Activated T-cell treated with anti-CD3 and anti-CD28 coated beads, Interleukin-2, amount 50 U/mL, for 4 hours (primary cell): ENCODE measurements at regions not wholly inside any gene's neighbourhood (a gene's known extent, or its start where the extent isn't known, plus 50 kb on each side); places are given as distances from the start of the nearest gene placed in this dataset.

ENCODE experiments used
- ATAC-seq, 2 donors: fragments of 200-7000 bp; cut with Tn5 transposase; one replicate each; pipeline ENCODE4 v1.10.0; 2021
- DNase-seq: peaks from one replicate; pipeline ENCODE4 v3.0.0-alpha.2; 2020
- H3K27me3 Mint-ChIP-seq: one replicate; pipeline ENCODE4 v1.8.0; 2021; ENCODE audit warnings: low read depth, mixed read lengths
- H3K36me3 Mint-ChIP-seq: one replicate; pipeline ENCODE4 v1.8.0; 2022; ENCODE audit warnings: mixed read lengths; ENCODE audit not compliant: insufficient read depth
- H3K4me1 Mint-ChIP-seq: one replicate; pipeline ENCODE4 v1.8.0; 2021; ENCODE audit warnings: low read depth, mixed read lengths
- H3K4me3 Mint-ChIP-seq: one replicate; pipeline ENCODE4 v1.8.0; 2021; ENCODE audit warnings: mild to moderate bottlenecking, moderate library complexity, mixed read lengths
- H3K9me3 Mint-ChIP-seq: one replicate; pipeline ENCODE4 v1.8.0; 2021; ENCODE audit warnings: mixed read lengths

DNA sequence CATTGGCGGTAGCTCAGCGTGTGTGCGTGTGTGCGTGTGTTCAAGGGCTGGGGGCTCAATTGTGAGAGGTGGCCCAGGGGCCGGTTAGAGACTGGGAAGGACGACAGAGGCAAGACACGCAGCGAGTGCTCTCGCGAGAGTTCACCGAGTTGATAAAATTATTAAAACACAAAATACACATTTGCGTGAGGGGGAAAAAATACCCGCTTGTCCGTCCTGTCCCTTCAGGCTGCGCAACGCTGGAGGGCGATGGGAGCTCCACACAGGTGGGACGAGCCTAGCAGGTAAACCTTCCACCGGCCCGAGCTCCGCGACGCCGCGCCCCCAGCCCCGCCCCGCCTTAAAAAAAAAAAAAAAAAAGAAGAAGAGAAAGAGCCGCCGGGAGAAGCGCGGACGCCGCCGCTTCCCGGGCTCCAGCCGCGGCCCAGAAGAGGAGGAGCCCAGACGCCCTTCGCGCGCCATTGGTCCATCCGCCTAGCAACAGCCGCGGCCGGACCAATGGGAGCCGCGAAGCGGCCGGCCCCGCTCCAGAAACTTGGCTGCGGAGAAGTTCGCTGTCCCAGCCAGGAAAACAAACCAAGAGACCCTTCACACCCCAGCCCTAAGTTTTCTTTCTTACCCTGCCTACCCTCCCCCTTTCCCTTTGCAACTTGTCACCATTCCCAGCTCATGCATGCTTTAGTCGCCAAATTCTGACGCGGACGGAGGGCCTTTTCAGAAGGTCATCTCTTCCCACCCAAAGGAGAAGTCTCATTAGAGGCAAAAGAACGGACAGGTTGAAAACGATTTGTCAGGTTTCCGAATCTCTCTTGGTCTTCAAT is 169.9 kb upstream of the MAF start:
- Mint-ChIP-seq H3K4me3 (peak overlapping the region; percentile 82), H3K9me3 (no peaks in the 10 kb centered on the region), H3K36me3 (no peaks in the 10 kb centered on the region), H3K4me1 (peaks cover 13% of the 10 kb centered on the region), H3K27me3 (peaks cover 17% of the 10 kb centered on the region)
- ATAC-seq (peak; percentile 98 to 100), DNase-seq (peak; percentile 42)

DNA sequence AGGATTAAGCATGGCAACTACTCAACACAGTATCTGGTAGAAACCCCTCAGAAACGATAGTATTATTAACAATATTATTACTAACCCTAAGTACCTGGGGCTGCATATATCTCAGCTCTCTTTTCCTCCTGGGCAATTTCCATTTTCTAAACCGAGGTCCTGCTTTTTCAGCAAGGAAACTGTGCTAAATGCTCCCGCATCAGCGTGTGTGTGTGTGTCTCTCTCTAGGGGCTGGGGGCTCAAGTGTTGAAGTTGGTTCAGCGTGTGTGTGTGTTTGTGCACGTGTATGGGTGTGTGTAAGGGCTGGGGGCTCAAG is 169.3 kb upstream of the MAF start:
- DNase-seq = no peak
- H3K27me3 Mint-ChIP-seq = peaks cover 16% of the 10 kb centered on the region
- peaks cover 13% of the 10 kb centered on the region for H3K4me1 Mint-ChIP-seq
- no peaks in the 10 kb centered on the region for H3K36me3 Mint-ChIP-seq
- H3K9me3 Mint-ChIP-seq = no peaks in the 10 kb centered on the region
- ATAC-seq = no peak
- H3K4me3 Mint-ChIP-seq = peak overlapping the region; percentile 82

DNA sequence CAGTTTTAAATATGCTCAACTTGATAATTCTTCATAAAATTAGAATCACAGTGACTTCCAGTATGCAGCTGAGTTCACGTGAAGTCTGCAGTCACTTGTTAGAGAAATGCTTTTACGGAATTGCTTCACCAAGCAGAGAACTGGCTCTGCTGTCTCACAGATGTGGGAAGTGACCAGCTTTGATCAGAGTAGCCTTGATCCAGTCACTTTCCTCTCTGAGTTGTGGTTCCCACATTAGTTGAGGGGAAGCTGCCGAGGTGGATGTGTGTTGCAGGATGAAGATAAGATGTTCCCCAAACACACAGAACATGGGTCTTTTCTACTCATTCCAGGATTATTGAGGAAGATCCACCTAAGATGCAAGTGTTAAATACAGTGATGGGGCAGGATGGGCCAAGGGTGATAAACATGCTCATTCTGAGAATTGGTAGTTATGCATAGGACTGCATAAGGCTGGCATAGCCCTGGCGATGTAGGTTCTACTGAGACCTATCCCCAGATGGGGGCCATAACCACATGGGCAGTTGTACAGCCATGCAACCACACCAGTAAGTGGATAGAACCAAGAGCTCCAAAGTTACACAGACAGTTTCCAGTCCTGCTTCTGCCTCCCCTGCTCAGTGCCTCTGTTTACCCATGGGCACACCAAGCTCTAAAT is 168.9 kb upstream of the MAF start:
- Mint-ChIP-seq H3K9me3 (no peaks in the 10 kb centered on the region), H3K4me3 (peak overlapping the region; percentile 32), H3K36me3 (no peaks in the 10 kb centered on the region), H3K4me1 (peaks cover 13% of the 10 kb centered on the region), H3K27me3 (peaks cover 16% of the 10 kb centered on the region)
- DNase-seq (no peak), ATAC-seq (no peak)

DNA sequence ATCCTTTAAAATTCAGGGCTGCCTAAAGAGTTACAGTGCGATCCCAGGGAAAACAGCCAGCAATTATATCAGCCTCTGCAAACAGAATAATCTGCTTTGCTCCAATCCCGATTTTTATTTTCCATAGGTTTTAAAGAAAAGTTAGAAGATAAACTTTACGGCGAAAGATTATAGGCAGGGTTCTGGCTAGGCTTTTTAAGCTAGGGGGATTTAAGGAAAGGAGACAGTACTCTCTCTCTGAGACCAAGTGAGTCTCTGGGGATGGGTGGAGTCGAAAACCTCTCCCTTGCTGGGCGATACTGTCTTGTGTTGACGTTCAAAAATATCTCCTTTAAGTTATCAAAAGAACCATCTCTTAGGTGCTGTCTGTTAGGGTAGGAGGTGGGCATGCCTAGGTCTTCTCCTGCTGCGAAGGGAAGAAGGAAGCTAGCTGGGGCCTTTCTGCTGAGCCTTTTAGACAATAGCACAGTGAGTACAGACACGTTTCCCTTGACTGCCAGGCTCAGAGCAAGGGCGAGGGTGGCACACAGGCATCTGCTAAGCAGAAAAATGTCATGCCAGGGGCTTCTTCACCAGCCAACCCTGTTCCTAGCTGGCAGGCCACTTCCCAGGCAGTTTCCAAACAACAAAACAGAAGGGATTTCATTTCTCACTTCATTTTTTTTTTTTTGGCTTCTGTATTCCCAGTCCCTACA is 167.9 kb upstream of the MAF start:
- H3K27me3 Mint-ChIP-seq = peaks cover 12% of the 10 kb centered on the region
- no peak overlapping the region for H3K4me3 Mint-ChIP-seq
- no peak for ATAC-seq
- H3K4me1 Mint-ChIP-seq = peaks cover 13% of the 10 kb centered on the region
- H3K9me3 Mint-ChIP-seq = no peaks in the 10 kb centered on the region
- H3K36me3 Mint-ChIP-seq = no peaks in the 10 kb centered on the region
- no peak for DNase-seq

DNA sequence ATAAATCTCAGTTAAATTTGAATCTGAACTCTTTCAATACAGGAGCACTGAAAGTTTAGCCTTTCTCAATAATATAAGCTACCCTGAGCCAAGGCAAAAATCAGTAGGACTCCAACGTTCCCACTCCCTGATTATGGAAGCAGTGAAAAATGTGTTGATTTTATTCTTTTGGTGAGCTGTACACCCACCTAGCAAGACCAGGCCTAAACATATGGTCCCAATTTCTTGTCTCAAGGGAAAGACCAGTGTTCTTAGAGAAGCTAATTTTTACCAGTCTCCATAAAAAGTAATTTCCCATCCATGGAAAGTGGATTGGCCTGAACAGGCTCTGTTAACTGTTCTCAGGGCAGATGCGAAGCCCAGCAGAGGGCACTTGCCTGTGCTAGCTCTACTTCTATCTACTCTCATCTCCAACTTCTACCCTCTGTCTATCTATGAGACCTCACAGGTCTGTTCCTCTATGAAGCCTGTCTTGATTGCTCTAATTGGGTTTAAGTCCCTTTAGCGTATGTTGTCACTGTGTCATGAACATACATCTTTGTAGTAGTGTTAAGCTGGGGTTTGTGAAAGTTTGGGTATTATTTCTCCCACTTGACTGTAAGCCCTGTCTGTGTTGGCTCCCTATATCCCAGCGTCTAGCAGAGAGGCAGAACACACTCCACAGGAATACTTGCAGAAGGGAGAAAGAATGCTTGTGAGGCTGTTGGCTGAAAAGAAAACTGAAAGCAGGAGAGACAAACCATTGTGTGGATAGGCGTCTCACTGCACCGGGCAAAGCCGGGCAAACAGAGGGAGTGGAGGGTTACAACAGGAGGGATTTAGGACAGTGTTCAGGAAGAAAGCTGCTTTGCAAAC is 167.1 kb upstream of the MAF start:
- H3K4me1 Mint-ChIP-seq = peaks cover 13% of the 10 kb centered on the region
- H3K27me3 Mint-ChIP-seq = peaks cover 12% of the 10 kb centered on the region
- no peaks in the 10 kb centered on the region for H3K36me3 Mint-ChIP-seq
- no peak overlapping the region for H3K4me3 Mint-ChIP-seq
- DNase-seq (no peak), ATAC-seq (no peak)
- no peaks in the 10 kb centered on the region for H3K9me3 Mint-ChIP-seq

DNA sequence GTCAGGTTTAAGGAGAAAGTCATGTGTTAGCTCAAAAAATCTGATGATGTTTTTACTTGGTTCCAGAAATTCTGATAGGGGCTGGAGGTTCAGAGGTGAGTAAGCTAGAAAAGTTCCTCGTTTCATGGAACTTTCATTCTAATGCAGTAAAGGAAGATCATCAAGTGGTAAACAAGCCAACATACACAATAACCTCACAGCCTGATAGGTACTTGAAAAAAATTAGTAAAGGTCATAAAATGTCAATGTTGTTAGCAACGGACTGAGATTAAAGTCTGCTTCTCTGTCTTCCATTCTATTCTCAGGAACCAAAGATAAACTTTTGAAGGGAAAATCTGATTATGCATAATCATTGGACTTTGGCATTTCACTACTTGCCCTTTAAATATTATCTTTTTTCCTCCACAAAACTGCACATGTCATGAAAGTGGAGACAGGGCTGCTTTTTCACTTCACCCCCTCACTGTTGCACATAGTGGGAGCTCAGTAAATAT is 165.4 kb upstream of the MAF start:
- no peak for ATAC-seq
- DNase-seq = no peak
- Mint-ChIP-seq H3K36me3 (no peaks in the 10 kb centered on the region), H3K4me3 (no peak overlapping the region), H3K27me3 (peaks cover 5% of the 10 kb centered on the region), H3K4me1 (peaks cover 11% of the 10 kb centered on the region), H3K9me3 (no peaks in the 10 kb centered on the region)

DNA sequence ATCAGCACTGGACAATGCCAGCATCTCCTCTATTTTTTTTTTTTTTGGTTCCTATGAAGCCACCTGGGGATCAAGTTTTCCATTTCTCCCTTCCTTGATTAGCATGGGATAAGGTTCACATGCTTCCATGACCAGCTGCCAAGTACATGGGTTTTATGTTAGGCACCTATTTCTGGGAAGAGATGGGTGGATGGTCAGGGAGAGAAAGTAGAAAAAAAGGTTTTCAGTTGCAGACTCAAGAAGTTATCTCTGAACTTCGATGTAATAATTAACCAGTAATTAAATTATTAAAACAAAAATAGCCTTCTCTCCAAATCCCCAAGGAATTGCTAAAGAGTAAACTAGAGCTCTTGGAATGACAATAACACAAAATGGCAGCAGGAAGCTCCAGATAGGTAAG is 164.9 kb upstream of the MAF start:
- Mint-ChIP-seq H3K36me3 (no peaks in the 10 kb centered on the region), H3K4me3 (no peak overlapping the region), H3K9me3 (no peaks in the 10 kb centered on the region), H3K27me3 (peaks cover 5% of the 10 kb centered on the region), H3K4me1 (peaks cover 7% of the 10 kb centered on the region)
- DNase-seq (no peak), ATAC-seq (no peak)

DNA sequence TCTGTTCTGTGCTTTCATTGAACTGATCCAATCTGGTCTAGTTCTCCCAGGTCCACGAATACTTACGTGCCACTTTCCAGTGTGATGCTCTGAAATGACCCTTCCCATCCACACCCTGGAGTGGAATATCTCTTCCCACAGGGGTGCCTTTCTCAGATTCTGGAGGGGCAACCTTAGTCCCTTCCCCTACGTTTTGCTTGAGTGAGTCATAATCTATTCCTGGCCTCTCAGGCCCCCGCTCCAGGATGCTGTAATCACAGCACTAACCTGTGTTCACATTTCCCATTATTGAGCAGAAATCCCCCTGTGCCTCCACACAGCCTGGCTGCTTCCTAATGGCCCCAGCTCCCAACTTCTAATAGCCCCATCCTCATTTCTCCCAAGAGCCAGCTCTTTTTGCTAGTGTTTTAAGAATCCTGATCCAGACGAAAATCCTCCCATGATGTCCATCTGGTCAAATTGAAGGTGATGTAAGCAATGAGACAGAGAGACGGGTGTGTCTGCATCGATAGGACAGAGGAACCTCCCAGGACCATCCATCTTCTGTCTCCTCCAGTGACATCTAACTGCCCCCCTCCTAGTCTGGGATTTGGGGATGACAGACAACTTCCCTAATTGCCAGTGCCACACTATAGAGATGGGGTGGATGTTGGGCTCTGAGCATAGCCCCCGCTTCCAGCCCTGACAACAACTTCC is 164.0 kb upstream of the MAF start:
- no peaks in the 10 kb centered on the region for H3K9me3 Mint-ChIP-seq
- peaks cover 3% of the 10 kb centered on the region for H3K27me3 Mint-ChIP-seq
- no peak overlapping the region for H3K4me3 Mint-ChIP-seq
- no peak for ATAC-seq
- peaks cover 4% of the 10 kb centered on the region for H3K4me1 Mint-ChIP-seq
- no peak for DNase-seq
- H3K36me3 Mint-ChIP-seq = no peaks in the 10 kb centered on the region

DNA sequence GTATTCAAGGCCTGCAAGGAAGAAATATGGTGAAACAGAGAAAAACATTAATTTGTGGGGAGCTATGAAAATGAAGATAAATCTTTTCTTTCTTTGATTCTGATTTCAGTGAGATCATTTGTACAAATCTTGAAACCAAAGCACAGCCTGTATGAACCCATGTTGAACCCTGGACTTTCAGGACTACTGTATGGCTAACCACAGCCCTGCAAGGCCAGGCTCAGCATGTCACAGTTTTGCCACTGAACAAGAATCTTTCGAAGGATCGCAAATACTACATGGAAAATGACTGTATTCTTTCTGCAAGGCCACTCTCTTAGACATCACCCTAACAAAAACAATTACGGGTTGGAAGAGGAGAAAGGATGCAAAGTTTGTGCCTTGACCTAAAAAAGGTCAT is 161.7 kb upstream of the MAF start:
- Mint-ChIP-seq H3K4me3 (no peak overlapping the region), H3K9me3 (no peaks in the 10 kb centered on the region), H3K36me3 (no peaks in the 10 kb centered on the region), H3K4me1 (no peaks in the 10 kb centered on the region), H3K27me3 (peaks cover 3% of the 10 kb centered on the region)
- ATAC-seq = no peak
- no peak for DNase-seq

DNA sequence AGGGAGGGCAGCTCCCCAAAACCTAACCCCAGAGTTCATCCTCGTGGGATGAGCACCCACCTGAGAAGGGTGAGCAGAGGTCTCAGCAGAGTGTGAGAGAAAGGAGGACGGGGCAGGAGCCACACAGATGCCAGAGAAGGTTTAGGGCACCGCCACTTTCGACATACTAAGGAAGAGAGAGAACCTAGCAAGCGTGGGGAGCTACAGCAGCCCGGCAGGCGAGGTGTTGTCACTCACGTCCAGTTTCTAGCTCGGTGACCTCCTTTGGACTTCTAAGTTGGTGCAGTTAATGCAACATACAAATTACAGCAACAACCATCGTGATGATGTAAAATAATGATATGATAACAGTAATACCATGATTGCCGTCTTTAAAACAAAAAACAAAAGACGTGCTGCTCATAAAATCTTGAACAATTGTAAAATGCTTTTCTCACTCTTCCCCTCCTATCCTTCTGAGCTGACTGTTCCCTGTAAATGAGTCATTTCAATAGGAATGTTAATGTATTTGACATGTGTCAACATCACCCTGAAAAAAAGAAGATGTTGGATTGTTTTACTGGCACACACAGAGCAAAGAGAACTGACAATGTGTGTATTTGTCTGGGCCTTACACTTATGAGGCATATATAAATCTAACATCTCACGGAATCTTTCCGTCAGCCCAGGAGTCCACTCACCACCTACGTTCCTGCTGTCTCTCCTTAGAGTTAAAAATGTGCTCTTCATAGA is 158.2 kb upstream of the MAF start:
- Mint-ChIP-seq H3K27me3 (peaks cover 4% of the 10 kb centered on the region), H3K4me1 (peaks cover 16% of the 10 kb centered on the region), H3K36me3 (no peaks in the 10 kb centered on the region), H3K9me3 (no peaks in the 10 kb centered on the region), H3K4me3 (no peak overlapping the region)
- no peak for DNase-seq
- no peak for ATAC-seq

DNA sequence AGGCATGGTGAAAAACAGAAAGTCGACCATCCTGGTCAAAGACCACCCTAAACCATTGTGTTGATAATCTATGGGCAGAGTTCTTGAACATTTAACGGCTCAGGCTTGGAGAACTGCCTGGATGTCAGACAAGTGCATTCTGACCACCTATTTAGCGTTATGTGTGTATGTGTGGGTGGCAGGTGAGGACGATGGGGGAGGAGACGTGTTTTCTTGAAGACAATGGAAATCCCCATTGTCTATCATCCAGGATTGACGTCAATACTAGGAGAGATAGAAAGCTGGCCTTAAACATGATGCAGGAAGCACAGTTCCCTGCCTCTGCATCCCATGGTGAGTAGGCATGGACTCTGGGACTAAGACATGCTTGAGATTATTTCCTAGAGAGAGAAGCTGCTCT is 157.4 kb upstream of the MAF start:
- ATAC-seq = peak in 1 of 2 donors; percentile 46
- peaks cover 16% of the 10 kb centered on the region for H3K4me1 Mint-ChIP-seq
- H3K9me3 Mint-ChIP-seq = no peaks in the 10 kb centered on the region
- peaks cover 4% of the 10 kb centered on the region for H3K27me3 Mint-ChIP-seq
- no peaks in the 10 kb centered on the region for H3K36me3 Mint-ChIP-seq
- H3K4me3 Mint-ChIP-seq = no peak overlapping the region
- DNase-seq = no peak

DNA sequence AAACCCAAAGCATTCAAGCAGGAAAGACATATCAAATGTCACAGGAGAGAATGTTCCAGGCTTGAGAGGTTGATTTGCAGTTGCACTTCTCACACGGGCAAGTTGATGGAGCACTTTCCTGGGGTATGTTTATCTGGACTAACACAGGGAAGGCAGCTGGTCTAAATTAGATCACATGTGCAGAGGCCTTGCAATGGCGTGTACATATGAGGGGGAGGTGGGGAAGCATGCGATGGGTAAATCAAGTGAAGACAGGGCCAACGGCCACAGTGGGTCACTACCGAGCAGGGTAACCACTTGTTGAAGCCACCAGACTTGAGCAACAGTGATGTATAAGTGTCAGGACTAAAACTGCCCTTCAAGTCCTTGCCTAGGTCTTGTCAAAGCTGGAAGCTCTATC is 156.6 kb upstream of the MAF start:
- Mint-ChIP-seq H3K4me3 (no peak overlapping the region), H3K9me3 (no peaks in the 10 kb centered on the region), H3K36me3 (no peaks in the 10 kb centered on the region), H3K4me1 (peaks cover 16% of the 10 kb centered on the region), H3K27me3 (peaks cover 4% of the 10 kb centered on the region)
- no peak for ATAC-seq
- DNase-seq = no peak

DNA sequence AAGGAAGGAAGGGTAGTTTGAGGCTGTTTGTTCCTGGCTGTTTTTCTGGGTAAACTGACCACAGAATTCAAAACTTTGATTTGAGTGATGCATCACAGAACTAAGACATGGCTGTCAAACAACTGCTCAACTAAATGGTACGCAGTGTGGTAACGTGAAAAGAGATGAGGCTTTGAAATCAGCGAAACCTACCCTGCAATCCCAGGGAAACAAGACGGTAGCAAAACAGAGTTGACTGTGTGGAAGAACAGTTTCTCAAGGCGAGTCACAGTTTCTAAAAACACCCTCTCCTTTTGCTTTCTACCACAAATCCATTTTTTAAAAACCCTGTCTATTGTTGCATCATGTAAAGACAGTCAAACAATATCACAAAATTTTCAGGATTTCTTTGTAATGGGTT is 156.0 kb upstream of the MAF start:
- no peak for DNase-seq
- no peaks in the 10 kb centered on the region for H3K36me3 Mint-ChIP-seq
- H3K9me3 Mint-ChIP-seq = no peaks in the 10 kb centered on the region
- peak; percentile 53 to 73 for ATAC-seq
- peaks cover 16% of the 10 kb centered on the region for H3K4me1 Mint-ChIP-seq
- peaks cover 7% of the 10 kb centered on the region for H3K27me3 Mint-ChIP-seq
- H3K4me3 Mint-ChIP-seq = no peak overlapping the region
